ENCODE measurements at regions not wholly inside any gene's neighbourhood (a gene's known extent, or its start where the extent isn't known, plus 50 kb on each side); places are given as distances from the start of the nearest gene placed in this dataset.

GRCh38 chr2:70380621-70381020 is 78.8 kb upstream of the FAM136A start:
- H3K79me2 ChIP-seq (ENCODE audit: control insufficient read depth, insufficient read depth, low read length, unreplicated experiment): no peaks in the 10 kb centered on the region
- H3K4me1 ChIP-seq (ENCODE audit: control insufficient read depth, insufficient read depth, low read length, unreplicated experiment): peaks cover 11% of the 10 kb centered on the region
- no peak overlapping the region for H3K4me3 ChIP-seq (ENCODE audit: low read depth, low read length)
- peaks cover 27% of the 10 kb centered on the region for H3K27me3 ChIP-seq (ENCODE audit: insufficient read depth, low read length)
- H2AFZ ChIP-seq (ENCODE audit: low read length, unreplicated experiment): no peak overlapping the region
- no peaks in the 10 kb centered on the region for H3K36me3 ChIP-seq (ENCODE audit: insufficient read depth, low read length)
- no peak overlapping the region for H3K27ac ChIP-seq (ENCODE audit: low read depth, low read length)

DNA sequence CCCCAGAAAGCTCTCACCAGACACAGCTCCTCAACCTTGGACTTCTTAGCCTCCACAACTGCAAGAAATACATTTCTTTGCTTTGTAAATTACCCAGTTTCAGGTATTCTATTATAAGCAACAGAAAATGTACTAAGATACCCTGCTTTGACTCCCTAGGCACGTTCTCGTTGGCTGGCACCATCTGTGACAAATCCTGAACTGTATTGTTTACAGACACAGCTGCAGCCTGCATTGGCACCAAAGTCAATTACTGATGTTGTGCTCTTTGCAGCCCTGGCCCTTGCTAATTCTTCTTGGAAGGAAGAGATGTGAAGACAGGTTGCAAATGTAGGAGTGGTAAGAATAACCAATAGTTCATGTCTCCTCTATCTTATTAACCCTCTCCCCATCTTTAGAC is 72.7 kb upstream of the FAM136A start:
- peaks cover 3% of the 10 kb centered on the region for H3K4me1 ChIP-seq (ENCODE audit: control insufficient read depth, insufficient read depth, low read length, unreplicated experiment)
- no peak overlapping the region for H2AFZ ChIP-seq (ENCODE audit: low read length, unreplicated experiment)
- no peaks in the 10 kb centered on the region for H3K79me2 ChIP-seq (ENCODE audit: control insufficient read depth, insufficient read depth, low read length, unreplicated experiment)
- no peak overlapping the region for H3K4me3 ChIP-seq (ENCODE audit: low read depth, low read length)
- no peaks in the 10 kb centered on the region for H3K36me3 ChIP-seq (ENCODE audit: insufficient read depth, low read length)
- peaks cover 25% of the 10 kb centered on the region for H3K27me3 ChIP-seq (ENCODE audit: insufficient read depth, low read length)
- H3K27ac ChIP-seq (ENCODE audit: low read depth, low read length): no peak overlapping the region

- 0 out of 2 replicates have a peak, but pooled peaks cover 9% of the 10 kb centered on the region for H3K27me3 ChIP-seq (ENCODE audit: insufficient read depth, low read length)
- no peak overlapping the region for H3K4me3 ChIP-seq (ENCODE audit: low read depth, low read length)
- peaks cover 3% of the 10 kb centered on the region for H3K4me1 ChIP-seq (ENCODE audit: control insufficient read depth, insufficient read depth, low read length, unreplicated experiment)
- peak overlapping the region; percentile 29 for H2AFZ ChIP-seq (ENCODE audit: low read length, unreplicated experiment)
- no peaks in the 10 kb centered on the region for H3K36me3 ChIP-seq (ENCODE audit: insufficient read depth, low read length)
- H3K79me2 ChIP-seq (ENCODE audit: control insufficient read depth, insufficient read depth, low read length, unreplicated experiment): no peaks in the 10 kb centered on the region
- H3K27ac ChIP-seq (ENCODE audit: low read depth, low read length): peak overlapping the region; percentile 58; the same call in 1 of the 2 replicates
Measured at GRCh38 chr2:70371753-70372152, 69.9 kb upstream of the FAM136A start.

DNA sequence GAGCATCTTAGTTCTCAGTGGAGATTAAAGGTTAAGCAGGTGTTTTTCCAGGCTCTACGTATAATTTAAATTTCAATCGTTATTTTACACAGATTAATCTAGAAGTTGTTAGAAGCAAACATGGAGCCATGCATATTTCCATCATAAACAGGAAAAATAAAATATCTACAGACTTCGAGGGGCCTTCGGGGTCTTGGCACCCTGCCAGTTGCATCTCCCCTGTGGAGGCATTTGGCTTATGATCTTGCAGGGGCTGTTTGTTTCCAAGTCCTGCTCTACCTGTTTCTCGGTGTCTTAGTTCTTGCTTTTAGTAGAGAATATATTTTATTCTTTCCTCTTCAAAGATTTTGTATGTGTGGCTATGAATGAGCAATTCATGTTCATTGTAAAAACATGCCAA is 67.2 kb upstream of the FAM136A start:
- H3K27ac ChIP-seq (ENCODE audit: low read depth, low read length): no peak overlapping the region
- no peak overlapping the region for H2AFZ ChIP-seq (ENCODE audit: low read length, unreplicated experiment)
- no peaks in the 10 kb centered on the region for H3K27me3 ChIP-seq (ENCODE audit: insufficient read depth, low read length)
- no peak overlapping the region for H3K4me3 ChIP-seq (ENCODE audit: low read depth, low read length)
- peaks cover 3% of the 10 kb centered on the region for H3K4me1 ChIP-seq (ENCODE audit: control insufficient read depth, insufficient read depth, low read length, unreplicated experiment)
- no peaks in the 10 kb centered on the region for H3K79me2 ChIP-seq (ENCODE audit: control insufficient read depth, insufficient read depth, low read length, unreplicated experiment)
- H3K36me3 ChIP-seq (ENCODE audit: insufficient read depth, low read length): no peaks in the 10 kb centered on the region

DNA sequence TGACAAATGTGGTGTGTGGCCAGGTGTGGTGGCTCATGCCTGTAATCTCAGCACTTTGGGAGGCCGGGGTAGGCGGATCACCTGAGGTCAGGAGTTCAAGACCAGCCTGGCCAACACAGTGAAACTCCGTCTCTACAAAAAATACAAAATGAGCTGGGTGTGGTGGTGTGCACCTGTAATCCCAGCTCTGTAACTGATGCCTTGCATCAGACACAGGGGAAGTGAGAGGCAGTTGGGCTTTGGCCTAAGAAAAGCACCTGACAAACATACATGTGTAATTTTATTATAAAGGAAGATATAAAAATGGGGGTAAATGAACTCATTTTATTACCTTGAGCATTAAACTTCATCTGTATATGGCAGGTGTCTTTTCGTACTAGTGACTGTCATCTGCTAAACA is 66.7 kb upstream of the FAM136A start:
- Histone ChIP-seq H3K79me2 (ENCODE audit: control insufficient read depth, insufficient read depth, low read length, unreplicated experiment) (no peaks in the 10 kb centered on the region), H3K36me3 (ENCODE audit: insufficient read depth, low read length) (no peaks in the 10 kb centered on the region), H3K27ac (ENCODE audit: low read depth, low read length) (no peak overlapping the region), H2AFZ (ENCODE audit: low read length, unreplicated experiment) (no peak overlapping the region), H3K4me1 (ENCODE audit: control insufficient read depth, insufficient read depth, low read length, unreplicated experiment) (peaks cover 3% of the 10 kb centered on the region), H3K4me3 (ENCODE audit: low read depth, low read length) (no peak overlapping the region), H3K27me3 (ENCODE audit: insufficient read depth, low read length) (no peaks in the 10 kb centered on the region)

- no peak overlapping the region for H3K27ac ChIP-seq (ENCODE audit: low read depth, low read length)
- H3K4me1 ChIP-seq (ENCODE audit: control insufficient read depth, insufficient read depth, low read length, unreplicated experiment): peaks cover 3% of the 10 kb centered on the region
- no peaks in the 10 kb centered on the region for H3K36me3 ChIP-seq (ENCODE audit: insufficient read depth, low read length)
- no peaks in the 10 kb centered on the region for H3K79me2 ChIP-seq (ENCODE audit: control insufficient read depth, insufficient read depth, low read length, unreplicated experiment)
- H2AFZ ChIP-seq (ENCODE audit: low read length, unreplicated experiment): no peak overlapping the region
- no peaks in the 10 kb centered on the region for H3K27me3 ChIP-seq (ENCODE audit: insufficient read depth, low read length)
- H3K4me3 ChIP-seq (ENCODE audit: low read depth, low read length): no peak overlapping the region
Measured at GRCh38 chr2:70367722-70368323, 66.0 kb upstream of the FAM136A start.

DNA sequence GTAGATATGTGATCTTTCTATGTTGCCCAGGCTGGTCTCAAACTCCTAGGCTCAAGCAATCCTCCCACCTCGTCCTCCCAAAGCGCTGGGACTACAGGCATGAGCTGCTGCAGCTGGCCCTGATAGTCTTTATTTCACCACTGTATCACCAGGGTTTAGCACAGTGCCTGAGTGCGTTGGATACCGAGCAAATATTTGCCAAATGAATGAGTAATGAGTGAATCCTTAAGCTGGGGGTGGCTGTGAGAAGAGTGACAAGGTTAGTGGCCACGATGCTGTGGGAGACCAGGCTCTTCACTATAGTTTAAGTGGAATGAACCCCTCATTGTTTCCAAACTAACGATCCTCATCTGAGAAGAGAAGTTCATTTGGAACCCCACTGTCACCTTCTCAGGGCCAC is 60.8 kb upstream of the FAM136A start:
- H3K27me3 ChIP-seq (ENCODE audit: insufficient read depth, low read length): no peaks in the 10 kb centered on the region; the same call in 1 of the 2 replicates
- H2AFZ ChIP-seq (ENCODE audit: low read length, unreplicated experiment): no peak overlapping the region
- no peak overlapping the region for H3K4me3 ChIP-seq (ENCODE audit: low read depth, low read length)
- no peaks in the 10 kb centered on the region for H3K79me2 ChIP-seq (ENCODE audit: control insufficient read depth, insufficient read depth, low read length, unreplicated experiment)
- no peaks in the 10 kb centered on the region for H3K36me3 ChIP-seq (ENCODE audit: insufficient read depth, low read length)
- peaks cover 4% of the 10 kb centered on the region for H3K4me1 ChIP-seq (ENCODE audit: control insufficient read depth, insufficient read depth, low read length, unreplicated experiment)
- no peak overlapping the region for H3K27ac ChIP-seq (ENCODE audit: low read depth, low read length)

DNA sequence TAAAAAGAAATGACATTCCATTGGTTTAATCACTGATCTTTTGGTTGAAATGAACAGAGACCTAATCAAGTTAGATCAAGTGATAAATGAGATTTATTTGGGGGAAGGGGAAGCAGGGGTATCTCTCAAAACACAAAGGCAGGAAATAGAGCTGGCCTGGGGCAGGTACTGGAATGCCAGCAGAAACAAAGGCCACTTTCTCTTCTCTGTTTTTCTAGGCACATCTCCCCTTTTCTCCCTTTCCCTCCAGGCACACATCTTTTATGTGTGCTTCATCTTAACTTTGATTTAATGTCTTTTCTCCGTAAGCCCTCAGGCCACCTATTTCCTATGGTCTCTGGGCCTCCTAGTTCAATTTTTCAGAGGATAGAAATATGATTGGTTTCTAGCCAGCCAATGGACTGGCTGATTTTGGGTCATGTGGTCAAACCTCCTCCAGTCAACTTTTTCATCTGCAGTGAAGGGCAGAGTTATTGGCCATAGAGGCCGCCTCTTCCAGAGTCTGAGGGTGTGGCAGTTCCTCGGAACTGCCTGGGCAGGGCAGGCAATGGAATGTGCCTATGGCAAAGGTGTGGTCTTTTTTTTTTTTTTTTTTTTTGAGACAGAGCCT is 58.9 kb upstream of the FAM136A start:
- no peaks in the 10 kb centered on the region for H3K36me3 ChIP-seq (ENCODE audit: insufficient read depth, low read length)
- H3K27me3 ChIP-seq (ENCODE audit: insufficient read depth, low read length): peaks cover 16% of the 10 kb centered on the region
- H2AFZ ChIP-seq (ENCODE audit: low read length, unreplicated experiment): no peak overlapping the region
- no peak overlapping the region for H3K4me3 ChIP-seq (ENCODE audit: low read depth, low read length)
- peaks cover 4% of the 10 kb centered on the region for H3K4me1 ChIP-seq (ENCODE audit: control insufficient read depth, insufficient read depth, low read length, unreplicated experiment)
- no peak overlapping the region for H3K27ac ChIP-seq (ENCODE audit: low read depth, low read length)
- no peaks in the 10 kb centered on the region for H3K79me2 ChIP-seq (ENCODE audit: control insufficient read depth, insufficient read depth, low read length, unreplicated experiment)

GRCh38 chr2:70357684-70358071 is 55.8 kb upstream of the FAM136A start:
- H3K36me3 ChIP-seq (ENCODE audit: insufficient read depth, low read length): no peaks in the 10 kb centered on the region
- peaks cover 4% of the 10 kb centered on the region for H3K4me1 ChIP-seq (ENCODE audit: control insufficient read depth, insufficient read depth, low read length, unreplicated experiment)
- H3K27me3 ChIP-seq (ENCODE audit: insufficient read depth, low read length): peaks cover 25% of the 10 kb centered on the region
- no peak overlapping the region for H3K27ac ChIP-seq (ENCODE audit: low read depth, low read length)
- H2AFZ ChIP-seq (ENCODE audit: low read length, unreplicated experiment): no peak overlapping the region
- H3K4me3 ChIP-seq (ENCODE audit: low read depth, low read length): no peak overlapping the region
- no peaks in the 10 kb centered on the region for H3K79me2 ChIP-seq (ENCODE audit: control insufficient read depth, insufficient read depth, low read length, unreplicated experiment)

- Histone ChIP-seq H3K79me2 (ENCODE audit: control insufficient read depth, insufficient read depth, low read length, unreplicated experiment) (no peaks in the 10 kb centered on the region), H3K36me3 (ENCODE audit: insufficient read depth, low read length) (no peaks in the 10 kb centered on the region), H3K4me3 (ENCODE audit: low read depth, low read length) (no peak overlapping the region), H3K4me1 (ENCODE audit: control insufficient read depth, insufficient read depth, low read length, unreplicated experiment) (peaks cover 4% of the 10 kb centered on the region), H3K27ac (ENCODE audit: low read depth, low read length) (no peak overlapping the region), H3K27me3 (ENCODE audit: insufficient read depth, low read length) (peaks cover 31% of the 10 kb centered on the region), H2AFZ (ENCODE audit: low read length, unreplicated experiment) (no peak overlapping the region)
Measured at GRCh38 chr2:70356941-70357683, 55.2 kb upstream of the FAM136A start.
